Breast epithelium (tissue), 4 donors: ENCODE measurements at regions not wholly inside any gene's neighbourhood (a gene's known extent, or its start where the extent isn't known, plus 50 kb on each side); places are given as distances from the start of the nearest gene placed in this dataset.
"Not testable (repeated sequence)": the region's sequence is repeated elsewhere in the genome, so short reads cannot be mapped to it uniquely, and the experiment has no call there.

Source experiments
- DNase-seq, 2 donors: peaks; one replicate each; pipeline ENCODE4 v3.0.0-alpha.2; 2019; ENCODE audit warnings: low spot score in 2 of 2
- H3K27ac ChIP-seq, 2 donors: fragments of 200-600 bp; sonication (generic) in 1 of 2; one replicate each; pipeline ENCODE4 v1.5.1; 2016 to 2019; ENCODE audit warnings: mild to moderate bottlenecking in 1 of 2
- H3K27me3 ChIP-seq, 2 donors: fragments of 200-600 bp; sonication (generic) in 1 of 2; one replicate each; pipeline versions ENCODE4 v1.5.1 to v1.6.0; 2017 to 2019; ENCODE audit warnings: control low read depth in 1 of 2, mild to moderate bottlenecking in 1 of 2
- H3K36me3 ChIP-seq: fragments of 200-600 bp; one replicate; pipeline ENCODE4 v1.5.1; 2019
- H3K4me1 ChIP-seq, 2 donors: fragments of 200-600 bp; sonication (generic); one replicate each; pipeline ENCODE4 v1.5.1; 2016 to 2019; ENCODE audit warnings: control low read depth in 1 of 2
- H3K4me3 ChIP-seq, 3 donors: fragments of 200-600 bp; sonication (generic); 1 replicate in 2 of 3; 2 replicates in 1 of 3; pipeline ENCODE4 v1.5.1; 2016 to 2019; ENCODE audit warnings: mild to moderate bottlenecking in 3 of 3, moderate library complexity in 2 of 3
- H3K9me3 ChIP-seq, 2 donors: fragments of 200-600 bp; sonication (generic) in 1 of 2; one replicate each; pipeline ENCODE4 v1.5.1; 2016 to 2019; ENCODE audit warnings: control low read depth in 1 of 2
- CTCF ChIP-seq, 3 donors: fragments of 450-650 bp; IDR thresholded peaks; one replicate each; pipeline ENCODE4 v1.5.1; 2016 to 2017; ENCODE audit warnings: antibody characterized with exemption in 3 of 3, mild to moderate bottlenecking in 3 of 3, moderate library complexity in 3 of 3
- POLR2A ChIP-seq: fragments of 450-650 bp; IDR thresholded peaks from one replicate; pipeline ENCODE4 v1.6.1; 2016; ENCODE audit warnings: antibody characterized with exemption, mild to moderate bottlenecking, moderate library complexity
- POLR2AphosphoS5 ChIP-seq, 3 donors: sonication (generic); formaldehyde crosslinking; IDR thresholded peaks; one replicate each; pipeline ENCODE4 v1.6.1; 2017; ENCODE audit warnings: antibody characterized with exemption in 3 of 3
- intact Hi-C: fragments of 100-400 bp; cut with DNase I; formaldehyde crosslinking; loops from one replicate; pipeline ENCODE4 v1.15.1; 2023; ENCODE audit warnings: low total_unique reads

- peaks cover 0 to 5% of the 10 kb centered on the region in 2 donors for H3K9me3 ChIP-seq
- H3K4me1 ChIP-seq = no peaks in the 10 kb centered on the region
- no peak overlapping the region for H3K4me3 ChIP-seq
- no peak for DNase-seq
- intact Hi-C loops = no loop called here
- TF ChIP-seq POLR2AphosphoS5 (IDR thresholded peaks at IDR 0.05) (no peak), CTCF (IDR thresholded peaks at IDR 0.05) (no peak), POLR2A (no peak)
- no peaks in the 10 kb centered on the region for H3K27me3 ChIP-seq
- no peak overlapping the region for H3K27ac ChIP-seq
- no peaks in the 10 kb centered on the region for H3K36me3 ChIP-seq
Observed at GRCh38 chr13:110971486-110971885, 56.6 kb upstream of the ANKRD10 start.

- peaks cover 9 to 28% of the 10 kb centered on the region in 2 donors for H3K9me3 ChIP-seq
- H3K27ac ChIP-seq, intact Hi-C loops, H3K27me3 ChIP-seq, H3K4me1 ChIP-seq, DNase-seq, H3K36me3 ChIP-seq, H3K4me3 ChIP-seq: not testable (repeated sequence)
Observed at GRCh38 chr13:110967156-110967855, 52.4 kb upstream of the ANKRD10 start.

GRCh38 chr13:110965755-110966134 is 50.9 kb upstream of the ANKRD10 start:
- Histone ChIP-seq H3K4me1 (no peaks in the 10 kb centered on the region), H3K27ac (no peak overlapping the region), H3K27me3 (no peaks in the 10 kb centered on the region), H3K4me3 (no peak overlapping the region), H3K9me3 (peaks cover 13 to 41% of the 10 kb centered on the region in 2 donors), H3K36me3 (no peaks in the 10 kb centered on the region)
- TF ChIP-seq POLR2AphosphoS5 (IDR thresholded peaks at IDR 0.05) (no peak), CTCF (IDR thresholded peaks at IDR 0.05) (no peak), POLR2A (no peak)
- intact Hi-C loops = no loop called here
- DNase-seq = no peak

- Histone ChIP-seq H3K27me3 (no peaks in the 10 kb centered on the region), H3K36me3 (no peaks in the 10 kb centered on the region), H3K27ac (no peak overlapping the region), H3K4me1 (no peaks in the 10 kb centered on the region), H3K9me3 (peaks cover 13 to 41% of the 10 kb centered on the region in 2 donors), H3K4me3 (no peak overlapping the region)
- intact Hi-C loops = no loop called here
- TF ChIP-seq CTCF (IDR thresholded peaks at IDR 0.05) = no peak
- no peak for TF ChIP-seq POLR2AphosphoS5 (IDR thresholded peaks at IDR 0.05)
- no peak for TF ChIP-seq POLR2A
- no peak for DNase-seq
Observed at GRCh38 chr13:110965038-110965754, 50.3 kb upstream of the ANKRD10 start.
